ENCODE measurements at regions not wholly inside any gene's neighbourhood (a gene's known extent, or its start where the extent isn't known, plus 50 kb on each side); places are given as distances from the start of the nearest gene placed in this dataset.
A peak's percentile ranks its signal among the peaks of the same experiment; 100 is the strongest.

DNA sequence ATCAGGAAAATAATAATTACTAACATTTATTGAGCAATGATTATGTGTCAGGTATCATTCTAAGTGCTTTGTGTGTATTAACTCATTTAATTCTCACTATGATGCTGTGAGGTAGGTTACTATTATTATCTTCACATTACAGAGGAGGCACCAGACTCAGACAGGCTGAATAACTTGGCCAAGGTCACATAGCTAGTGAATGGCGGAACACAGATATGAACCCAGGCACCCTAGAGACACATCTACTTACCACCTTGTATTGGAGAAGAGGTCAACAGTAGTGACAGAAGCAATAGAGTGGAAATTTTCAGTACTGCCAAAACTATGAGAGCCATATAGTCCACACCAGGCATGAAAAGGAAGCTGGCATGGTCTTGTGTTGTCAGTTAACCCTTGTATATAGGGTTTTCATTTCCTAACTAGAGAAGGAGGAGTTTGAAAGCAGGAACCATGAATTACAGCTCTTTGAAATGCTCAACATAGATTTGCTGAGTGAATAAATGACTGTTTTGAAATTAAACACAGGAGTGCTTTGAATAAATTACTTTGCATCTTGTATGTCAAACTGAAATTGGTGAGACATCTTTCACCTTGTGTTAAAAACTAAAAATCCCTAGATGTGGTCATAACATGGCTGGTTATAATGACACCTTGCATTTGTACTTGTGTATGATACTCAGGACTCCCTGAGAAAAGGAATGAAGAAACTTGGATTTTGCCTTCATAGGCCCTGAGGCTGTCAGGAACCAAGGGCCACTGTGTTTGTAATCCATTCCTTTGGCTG is 71.8 kb downstream of the RTL9 start:
- no peak for DNase-seq (ENCODE audit: low spot score)

DNA sequence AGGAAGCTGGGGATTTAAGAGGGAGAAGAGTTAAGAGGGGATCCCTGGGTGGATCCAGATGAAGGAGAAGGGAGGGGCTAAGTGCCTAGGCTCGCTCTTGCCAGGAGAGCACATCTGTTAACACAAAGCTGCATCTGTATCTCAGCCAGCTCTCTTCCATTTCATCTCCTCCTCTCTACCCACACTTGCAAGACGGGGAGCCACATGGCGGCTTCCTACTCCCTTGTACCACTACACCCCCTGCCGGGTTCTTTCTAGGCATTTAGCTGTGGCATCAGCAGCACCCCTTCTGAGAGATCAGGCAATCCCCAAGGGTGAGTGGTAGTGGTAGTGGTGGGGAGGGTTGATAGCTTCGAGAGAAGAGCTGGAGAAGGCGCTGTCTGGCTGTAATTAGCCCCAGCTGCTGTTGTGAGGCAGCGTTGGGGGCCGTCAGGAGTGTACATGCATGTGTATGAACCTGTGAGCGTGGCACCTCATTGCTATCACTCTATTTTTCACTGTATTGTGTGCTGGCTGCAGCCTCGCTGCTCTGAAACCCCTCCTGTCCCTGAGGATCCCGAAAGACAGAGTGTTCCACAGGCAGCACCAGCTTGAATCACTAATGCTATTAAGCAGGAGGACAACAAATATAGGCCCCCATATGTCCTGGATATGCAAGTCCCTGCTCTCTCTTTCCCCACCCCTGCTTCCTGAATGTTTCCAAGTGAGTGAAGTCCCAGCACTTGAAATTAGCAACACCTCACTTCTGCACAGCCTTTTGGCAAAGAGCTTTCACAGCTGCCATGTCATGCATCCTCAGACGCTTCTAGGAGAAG is 73.7 kb downstream of the RTL9 start:
- DNase-seq (ENCODE audit: low spot score): no peak

DNA sequence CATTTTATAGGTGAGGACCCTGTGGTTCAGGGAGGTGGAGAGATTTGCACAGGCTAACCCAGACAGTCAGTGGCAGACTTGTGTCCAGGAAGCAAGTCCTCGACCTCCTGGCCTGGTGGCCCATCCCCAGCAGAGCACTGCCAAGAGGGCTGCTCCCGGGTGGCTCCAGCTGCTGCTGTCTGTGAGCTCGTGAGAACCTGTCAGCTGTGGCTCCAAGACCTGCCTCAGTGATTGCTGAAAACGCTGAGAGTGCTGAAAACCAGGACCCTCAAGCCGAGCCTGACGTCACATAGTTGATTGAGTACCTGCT is 74.2 kb downstream of the RTL9 start:
- DNase-seq (ENCODE audit: low spot score): no peak

DNA sequence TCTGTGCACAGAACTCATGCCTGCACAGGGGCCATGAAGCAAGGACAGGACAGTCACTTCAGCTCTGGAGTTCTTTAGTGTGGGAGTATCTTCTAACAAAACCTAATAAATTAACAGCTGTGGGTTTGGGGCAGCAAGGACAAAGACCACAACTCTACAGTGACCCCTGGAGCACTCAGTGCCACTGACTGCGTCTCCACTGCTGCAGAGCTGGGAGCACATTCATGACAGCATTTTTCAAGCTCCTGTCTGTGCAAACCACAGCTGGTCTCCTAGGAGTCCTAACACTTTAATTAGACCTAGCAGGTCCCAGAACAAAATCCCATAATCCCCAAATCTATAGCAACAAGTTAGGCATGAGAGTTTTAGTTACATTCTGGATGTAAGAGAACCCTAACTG is 76.5 kb downstream of the RTL9 start:
- DNase-seq (ENCODE audit: low spot score): no peak

DNA sequence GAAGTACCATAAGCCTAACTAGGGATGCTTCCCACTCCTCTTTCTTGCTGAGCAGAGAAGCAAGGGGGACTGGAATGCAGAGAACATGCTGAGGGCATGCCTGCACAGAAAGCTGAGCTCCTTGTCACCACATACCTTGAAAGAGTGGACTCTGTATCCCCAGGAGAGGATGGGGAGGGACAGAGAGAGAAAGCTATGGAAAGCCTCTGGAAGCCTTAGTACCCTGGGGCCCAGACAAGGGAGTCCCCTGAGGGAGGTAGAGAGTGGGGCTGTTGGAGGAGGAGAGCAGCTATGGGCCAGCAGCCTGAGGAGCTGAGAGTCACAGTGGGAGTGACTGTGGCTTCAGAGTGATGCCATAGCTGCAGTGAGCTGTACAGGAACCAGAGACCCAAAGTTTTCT is 77.9 kb downstream of the RTL9 start:
- DNase-seq (ENCODE audit: low spot score): no peak

DNA sequence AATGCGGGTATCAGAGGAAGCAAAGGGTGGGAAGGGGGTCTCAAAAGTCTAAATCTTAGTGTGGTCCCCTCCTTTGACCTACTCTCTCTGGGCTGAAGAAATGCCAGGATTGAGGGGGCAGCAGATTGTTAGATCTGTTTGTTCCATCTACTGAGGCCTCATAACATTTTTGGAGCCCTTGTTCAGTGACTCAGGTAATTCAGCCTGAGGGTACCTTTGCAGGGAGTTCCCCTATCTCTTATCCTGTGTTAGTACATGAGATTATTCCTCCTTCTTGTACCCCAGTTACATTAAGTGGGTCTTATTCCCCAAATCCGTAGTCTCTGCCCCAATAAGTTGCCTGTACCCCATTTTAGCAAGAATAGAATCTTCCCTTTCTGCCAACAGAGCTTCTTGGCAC is 79.0 kb downstream of the RTL9 start:
- DNase-seq (ENCODE audit: low spot score): no peak

DNA sequence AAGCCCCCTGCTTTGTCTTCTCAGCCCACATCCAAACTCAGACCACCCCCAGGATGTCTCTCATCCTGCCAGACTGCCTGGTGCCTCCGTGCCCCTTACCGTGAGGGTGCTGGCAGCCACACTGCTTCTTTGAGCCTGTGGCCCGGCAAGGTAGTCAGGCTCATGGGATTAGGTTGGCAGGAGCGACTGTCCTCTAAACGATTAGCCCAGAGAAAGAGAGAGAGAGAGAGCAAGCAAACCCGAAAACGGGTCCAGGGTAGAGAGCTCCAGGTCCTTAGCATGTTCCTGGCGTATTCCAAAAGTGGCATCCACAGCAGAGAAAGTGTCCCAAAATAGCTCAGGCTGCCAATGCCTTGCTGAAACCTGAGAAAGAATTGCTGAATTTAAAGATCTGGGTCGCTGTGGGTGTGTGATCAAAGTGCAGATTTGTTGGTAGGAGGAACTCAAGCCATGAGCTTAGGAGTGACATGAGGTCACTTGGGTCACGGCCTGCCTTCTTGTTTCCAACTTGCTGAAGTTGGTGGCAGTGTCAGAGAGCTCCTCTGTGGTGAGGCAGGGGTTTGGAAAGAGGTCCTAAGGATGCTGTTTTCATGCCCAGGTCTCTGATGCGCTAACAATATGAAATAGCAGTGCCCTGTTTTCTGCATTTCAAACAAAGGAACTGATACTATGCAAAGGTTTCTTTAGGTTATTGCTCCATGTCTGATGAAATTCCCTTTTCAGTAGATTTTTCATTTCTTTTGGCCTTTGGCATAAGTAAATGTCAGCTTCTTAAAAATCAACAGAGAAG is 81.6 kb downstream of the RTL9 start:
- no peak for DNase-seq (ENCODE audit: low spot score)

DNA sequence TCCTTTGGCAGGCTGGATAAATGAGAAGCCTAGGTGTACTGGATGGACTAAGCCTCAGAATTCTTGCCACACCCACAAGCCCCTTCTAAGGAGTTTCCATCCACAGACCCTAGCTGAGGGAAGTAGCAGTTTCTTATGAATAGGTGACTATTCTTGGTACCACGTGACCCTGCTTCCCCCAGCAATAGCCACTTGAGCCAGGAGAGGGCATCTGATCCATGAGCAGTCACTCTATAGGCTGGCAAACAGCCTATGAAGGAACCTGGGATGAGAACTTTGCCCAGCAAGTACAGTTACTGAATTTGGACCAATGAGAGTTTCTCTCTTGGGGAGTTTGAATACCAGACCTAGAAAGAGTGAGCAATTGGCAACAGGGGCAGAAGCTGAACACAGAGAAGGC is 84.0 kb downstream of the RTL9 start:
- peak; percentile 81 for DNase-seq (ENCODE audit: low spot score)

DNA sequence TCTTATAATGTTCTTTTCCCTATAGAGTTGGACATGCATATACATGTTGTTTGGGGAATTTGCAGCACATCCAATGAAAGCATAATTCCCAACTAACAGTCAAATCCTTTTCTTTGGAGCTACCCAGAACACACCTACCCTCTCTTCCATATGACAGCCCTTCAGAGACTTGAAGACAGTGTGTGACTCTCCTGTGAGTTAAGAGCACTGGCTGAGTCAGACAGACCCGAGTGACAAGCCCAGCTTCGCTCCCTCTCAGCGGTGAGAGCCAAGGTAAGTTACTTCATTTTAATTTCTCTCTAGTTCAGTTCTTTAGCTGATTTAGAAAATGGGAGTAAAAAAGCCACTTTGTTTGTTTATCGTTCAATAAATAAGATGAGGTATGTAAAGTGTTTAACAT is 86.3 kb downstream of the RTL9 start:
- peak; percentile 25 for DNase-seq (ENCODE audit: low spot score)

DNA sequence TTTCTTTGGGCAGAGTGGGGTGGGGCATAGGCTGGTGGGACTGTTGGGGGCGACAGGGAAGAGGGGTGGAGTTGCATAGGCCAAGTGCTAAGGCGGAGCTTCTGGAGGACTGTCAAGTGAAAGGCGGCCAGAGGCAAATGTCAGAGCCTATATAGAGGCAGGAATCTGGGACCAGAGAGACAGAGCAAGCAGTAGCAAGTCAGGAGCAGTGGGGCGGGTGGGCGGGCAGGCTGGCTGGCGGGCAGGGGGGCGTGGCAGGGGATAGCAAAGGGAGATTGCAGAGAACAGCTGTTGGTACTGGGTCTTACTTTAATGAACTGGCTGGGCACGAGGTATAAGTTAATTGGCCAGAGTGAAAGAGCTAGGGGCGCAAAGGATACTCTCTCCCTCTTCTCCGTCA is 89.8 kb downstream of the RTL9 start:
- no peak for DNase-seq (ENCODE audit: low spot score)

DNA sequence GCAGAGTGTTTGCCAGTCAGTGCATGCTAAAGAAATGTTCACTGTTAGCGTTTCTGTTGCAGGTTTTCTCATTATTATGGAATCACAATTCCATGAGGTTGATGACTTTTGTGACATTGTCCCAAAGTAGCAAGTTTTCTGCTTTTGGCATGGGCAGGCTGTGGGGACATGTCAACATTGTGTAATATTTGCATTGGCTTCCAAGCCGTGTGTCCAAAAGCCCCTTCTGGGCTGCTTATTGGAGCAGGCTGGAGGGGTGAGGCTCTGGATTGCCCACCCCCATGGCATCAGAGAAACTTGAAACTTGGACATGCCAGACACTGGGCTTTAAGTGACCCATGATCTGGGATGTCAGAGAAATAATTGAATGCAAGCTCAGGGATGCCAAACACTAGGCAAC is 90.7 kb downstream of the RTL9 start:
- no peak for DNase-seq (ENCODE audit: low spot score)

DNA sequence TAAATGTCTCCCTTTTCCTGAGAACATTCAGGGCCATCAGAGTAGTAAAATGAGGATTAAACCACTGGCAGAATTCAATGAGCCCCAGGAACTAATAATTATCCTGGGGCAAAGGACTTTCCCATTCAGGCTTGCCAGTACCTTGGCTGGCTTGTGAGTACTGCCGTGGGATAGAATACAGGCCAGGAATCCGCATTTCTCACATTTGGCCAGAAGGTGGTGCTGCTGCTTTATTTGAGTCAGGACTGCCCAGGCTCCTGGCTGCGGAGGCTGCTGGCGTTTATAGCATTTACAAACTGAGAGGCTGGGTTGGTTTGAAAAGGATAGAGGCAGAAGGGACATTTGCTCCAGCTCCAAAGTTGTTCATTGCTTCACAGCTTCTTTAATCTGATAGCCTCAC is 91.4 kb downstream of the RTL9 start:
- DNase-seq (ENCODE audit: low spot score): peak; percentile 68

DNA sequence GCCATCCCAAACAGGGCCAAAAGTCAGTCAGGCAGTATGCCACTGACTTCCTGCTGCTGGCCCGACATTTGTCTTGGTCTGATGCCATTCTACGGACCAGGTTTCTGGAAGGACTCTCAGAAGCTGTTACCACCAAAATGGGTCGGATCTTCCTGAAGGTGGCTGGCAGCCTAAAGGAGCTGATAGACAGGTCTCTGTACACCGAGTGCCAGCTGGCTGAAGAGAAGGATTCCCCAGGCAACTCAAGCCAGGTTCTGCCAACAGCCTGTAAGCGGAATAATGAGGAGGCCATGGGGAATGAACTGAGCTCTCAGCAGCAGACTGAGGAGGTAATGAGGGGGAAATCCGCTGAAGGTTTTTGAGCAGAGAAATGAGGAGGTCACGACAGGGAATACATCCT is 95.7 kb downstream of the RTL9 start:
- DNase-seq (ENCODE audit: low spot score): no peak

DNA sequence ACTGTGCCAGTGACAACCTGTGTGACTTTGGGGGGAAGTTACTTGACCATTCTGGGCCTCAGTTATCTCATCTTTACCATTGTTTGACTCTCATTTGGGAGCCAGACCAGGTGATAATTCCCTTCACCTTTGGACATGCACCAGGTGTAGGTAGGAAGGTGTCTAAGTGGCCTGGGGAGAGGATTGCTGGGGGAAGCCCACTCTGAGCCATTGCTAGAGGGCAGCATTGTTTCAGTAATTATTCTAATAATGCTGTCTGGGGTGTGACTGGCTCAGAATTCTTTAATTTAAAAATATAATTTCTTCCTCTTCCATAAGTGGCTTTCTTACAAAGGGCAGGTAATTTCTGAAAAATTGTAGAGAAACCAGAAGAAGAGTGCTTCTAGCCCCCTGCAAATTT is 104.3 kb downstream of the RTL9 start:
- DNase-seq (ENCODE audit: low spot score): no peak

DNA sequence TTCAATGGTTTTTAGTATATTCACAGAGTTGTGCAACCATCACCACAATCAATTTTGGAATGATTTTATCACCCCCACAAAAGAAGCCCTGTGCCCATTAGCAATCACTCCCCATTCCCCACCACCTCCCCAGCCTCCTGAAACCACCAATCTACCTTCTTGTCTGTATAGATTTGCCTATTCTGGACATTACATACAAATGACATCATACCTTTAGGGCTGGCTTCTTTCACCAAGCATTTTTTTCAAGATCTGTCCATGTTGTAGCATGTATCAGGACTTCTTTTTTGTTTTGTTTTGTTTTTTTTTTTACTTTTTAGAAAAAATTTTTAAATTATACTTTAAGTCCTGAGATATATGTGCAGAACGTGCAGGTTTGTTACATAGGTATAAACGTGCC is 108.1 kb downstream of the RTL9 start:
- no peak for DNase-seq (ENCODE audit: low spot score)

DNA sequence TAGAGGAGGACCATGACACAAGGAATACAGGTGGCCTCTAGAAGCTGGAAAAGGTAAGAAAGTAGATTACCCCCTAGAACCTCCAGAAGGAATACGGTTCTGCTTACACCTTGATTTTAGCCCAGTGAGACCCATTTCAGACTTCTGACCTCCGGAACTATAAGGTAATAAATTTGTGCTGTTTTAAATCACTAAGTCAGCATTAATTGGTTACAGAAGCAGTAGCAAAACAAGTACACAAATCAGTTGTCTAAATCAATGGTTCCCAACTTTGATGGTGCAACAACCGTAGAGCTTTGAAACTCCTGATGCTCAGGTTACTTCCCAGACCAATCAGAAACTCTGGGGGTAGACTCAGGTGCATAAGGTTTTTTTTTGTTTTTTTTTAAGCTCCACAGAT is 113.6 kb downstream of the RTL9 start:
- no peak for DNase-seq (ENCODE audit: low spot score)

DNA sequence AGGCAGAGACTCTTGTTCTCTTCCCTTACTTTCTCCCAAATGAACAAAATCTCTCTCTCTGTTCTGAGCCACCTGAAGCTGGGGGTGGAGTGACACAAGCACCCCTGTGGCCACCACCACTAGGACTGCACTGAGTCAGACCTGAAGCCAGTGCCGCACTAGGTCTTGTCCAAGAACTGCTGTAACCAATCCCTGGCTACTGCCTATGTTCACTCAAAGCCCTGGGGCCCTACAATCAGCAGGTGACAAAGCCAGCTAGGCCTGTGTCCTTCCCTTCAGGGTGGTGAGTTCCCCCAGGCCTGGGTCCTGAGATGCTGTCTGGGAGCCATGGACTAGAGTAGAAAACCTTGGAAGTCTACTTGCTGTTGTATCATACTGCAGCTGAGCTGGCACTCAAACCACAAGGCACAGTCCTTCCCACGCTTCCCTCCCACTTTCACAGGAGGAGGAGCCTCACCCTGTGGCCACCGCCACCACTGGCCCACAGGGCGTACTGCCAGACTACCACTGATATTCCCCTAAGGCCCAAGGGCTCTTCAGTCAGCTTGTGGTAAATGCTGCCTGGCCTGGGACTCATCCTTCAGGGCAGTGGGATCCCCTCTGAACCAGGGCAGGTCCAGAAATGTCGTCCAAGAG is 119.1 kb downstream of the RTL9 start:
- DNase-seq (ENCODE audit: low spot score): peak; percentile 3

DNA sequence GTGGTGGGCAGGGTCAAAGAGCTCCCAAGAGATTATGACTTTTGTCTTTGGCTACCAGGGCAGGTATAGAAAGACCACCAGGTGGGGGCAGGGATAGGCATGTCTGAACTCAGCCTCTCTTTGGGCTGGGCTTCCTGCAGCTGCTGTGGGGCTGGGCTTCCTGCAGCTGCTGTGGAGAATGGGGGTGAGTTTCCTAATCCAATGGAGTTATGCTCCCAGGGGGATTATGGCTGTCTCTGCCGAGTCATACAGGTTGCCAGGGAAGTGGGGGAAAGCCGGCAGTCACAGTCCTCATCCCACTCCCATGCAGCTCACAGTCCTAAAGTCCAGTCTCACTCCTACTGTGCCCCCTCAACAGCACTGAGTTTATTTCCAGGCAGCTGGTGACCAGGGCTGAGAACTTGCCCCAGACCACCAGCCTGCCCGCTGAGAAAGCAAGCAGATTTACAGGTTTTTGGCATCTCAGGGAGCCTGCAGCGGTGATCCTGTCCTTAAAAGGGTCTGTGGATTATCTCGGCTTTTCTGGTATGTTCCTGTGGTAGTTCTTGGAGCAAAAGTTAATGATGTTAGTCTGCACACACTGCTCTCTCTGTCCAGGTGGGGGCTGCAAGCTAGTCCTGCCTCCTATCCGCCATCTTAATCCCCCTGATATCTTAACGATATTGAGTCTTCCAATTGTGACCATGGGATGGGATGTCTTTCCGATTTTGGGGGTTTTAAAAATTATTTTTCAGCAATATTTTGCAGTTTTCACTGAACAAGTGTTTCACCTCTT is 133.4 kb downstream of the RTL9 start:
- DNase-seq (ENCODE audit: low spot score): no peak

DNA sequence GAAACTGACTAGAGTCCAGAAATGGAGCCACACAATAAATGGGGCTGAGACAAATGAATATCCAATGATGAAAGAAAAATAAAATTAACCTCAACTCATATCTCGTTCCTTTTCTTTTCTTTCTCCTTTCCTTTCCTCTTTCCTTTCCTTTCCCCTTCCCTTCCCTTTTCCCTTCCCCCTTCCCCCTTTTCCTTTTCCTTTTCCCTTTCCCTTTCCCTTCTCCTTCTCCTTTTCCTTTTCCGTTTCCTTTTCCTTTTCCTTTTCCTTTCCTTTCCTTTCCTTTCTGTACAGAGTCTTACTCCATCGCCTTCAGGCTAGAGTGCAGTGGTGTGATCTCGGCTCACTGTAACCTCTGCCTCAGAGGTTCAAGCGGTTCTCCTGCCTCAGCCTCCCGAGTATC is 146.3 kb downstream of the RTL9 start:
- no peak for DNase-seq (ENCODE audit: low spot score)

DNA sequence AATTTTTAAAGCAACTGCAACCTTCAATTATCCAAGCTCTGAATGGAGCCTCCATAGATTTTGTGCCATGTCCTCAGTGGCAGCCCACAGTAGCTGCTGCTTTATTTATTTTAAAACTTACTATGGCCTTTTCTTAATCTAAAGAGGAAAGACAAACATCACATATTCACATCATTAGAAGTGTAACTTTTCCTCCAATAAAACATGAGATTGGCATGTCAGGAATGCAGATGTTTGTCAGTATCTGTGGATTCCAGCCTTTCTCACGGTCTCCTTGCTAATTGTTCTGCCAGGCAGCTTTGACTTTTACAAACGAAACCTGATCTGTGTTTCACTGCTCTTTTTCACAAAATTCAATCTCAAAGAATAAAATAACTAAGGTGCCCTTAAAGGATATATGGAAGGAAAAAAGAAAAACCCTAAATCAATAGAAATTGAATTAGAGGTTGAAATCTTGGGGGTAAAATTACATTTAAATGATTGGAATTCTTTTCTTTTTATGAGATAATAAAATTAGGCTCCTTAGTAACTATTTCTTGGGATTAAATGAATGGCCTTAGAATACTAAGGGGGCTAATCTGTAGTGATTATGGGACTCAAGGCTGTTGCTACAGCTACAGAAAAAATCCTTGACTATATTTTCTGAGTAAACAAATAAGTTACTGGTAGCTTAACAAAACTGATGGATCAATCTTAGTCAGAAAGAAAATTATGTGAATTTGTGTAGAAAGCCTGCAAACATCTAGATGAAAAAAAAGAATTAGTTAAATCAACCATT is 151.3 kb downstream of the RTL9 start:
- no peak for DNase-seq (ENCODE audit: low spot score)

DNA sequence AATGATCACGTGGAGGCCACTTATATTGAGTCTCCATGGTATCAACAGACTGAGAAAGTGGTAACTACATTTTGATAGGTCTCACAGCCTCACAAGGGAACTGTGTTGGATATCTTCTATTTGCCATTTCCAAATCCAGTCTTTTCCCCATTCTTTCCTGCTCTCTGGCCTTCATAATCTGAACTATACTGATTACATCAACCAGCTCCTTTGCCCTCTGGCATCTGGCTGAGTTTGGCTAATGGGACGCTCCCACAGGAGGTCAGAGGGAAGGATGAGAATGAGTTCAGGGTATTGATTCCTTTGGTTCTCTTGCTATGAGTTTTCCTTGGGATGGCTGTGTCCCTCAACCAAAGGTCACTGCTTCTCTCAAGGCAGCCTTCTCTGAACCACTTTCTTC is 152.6 kb downstream of the RTL9 start:
- no peak for DNase-seq (ENCODE audit: low spot score)

Measured in RKO (cell line).